RPMI8226 (cell line): ENCODE measurements at regions not wholly inside any gene's neighbourhood (a gene's known extent, or its start where the extent isn't known, plus 50 kb on each side); places are given as distances from the start of the nearest gene placed in this dataset.

Experiments used
- DNase-seq: peaks from one replicate; pipeline ENCODE4 v3.0.0-alpha.2; 2015

DNA sequence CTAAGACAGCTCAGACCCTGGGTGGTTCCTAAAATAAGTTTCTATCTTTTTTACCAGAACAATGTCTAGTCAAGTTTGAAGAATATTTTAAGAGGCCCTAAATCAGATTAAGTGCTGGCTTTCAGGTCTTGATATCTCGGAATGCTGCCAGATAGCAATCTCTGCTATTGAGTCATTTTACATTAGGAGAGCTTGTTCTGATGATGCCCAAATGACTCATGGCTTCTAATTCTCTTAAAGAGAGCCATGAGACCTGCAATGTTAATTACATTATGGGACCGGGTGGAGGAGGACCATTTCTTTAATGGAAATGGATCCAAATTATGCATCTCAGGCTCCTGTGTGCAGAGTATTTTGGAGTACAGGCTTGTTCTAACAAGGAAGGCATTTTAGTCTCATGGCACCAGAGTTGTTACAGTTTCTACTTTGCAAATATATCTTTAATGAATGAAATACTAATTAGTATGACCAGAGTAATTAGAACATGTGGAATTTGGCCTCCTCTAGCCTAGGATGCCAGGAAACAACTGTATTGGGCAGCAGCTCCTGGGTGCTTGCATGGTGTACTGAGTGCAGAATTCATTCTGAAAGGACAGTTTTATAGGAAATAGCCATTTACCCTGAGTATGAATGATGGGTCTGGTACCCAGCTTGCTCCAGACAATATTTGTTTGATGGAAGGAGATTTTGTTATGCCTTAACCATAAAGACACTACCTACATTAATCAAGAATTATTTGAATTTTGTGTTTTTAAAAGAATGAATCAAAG lies 94.0 kb upstream of the SULT1C3 start:
- DNase-seq: no peak

DNA sequence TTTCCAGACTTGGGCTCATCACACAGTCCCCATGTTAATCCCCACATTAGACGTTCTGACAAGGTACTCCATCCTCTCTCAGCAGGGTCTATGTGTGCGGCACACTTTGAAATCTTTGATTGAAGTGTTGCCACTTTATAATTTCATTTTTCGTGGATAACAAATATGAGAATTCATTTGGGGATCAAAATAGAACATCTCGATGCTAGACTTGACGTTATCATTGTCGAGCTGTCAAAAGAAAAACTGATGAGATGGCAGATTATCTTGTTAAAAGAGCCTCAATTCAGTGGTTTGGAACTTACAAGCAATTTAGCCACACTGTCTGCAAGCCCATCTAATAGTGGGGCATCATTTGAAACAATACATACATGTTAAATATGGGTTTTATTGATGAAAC lies 91.2 kb upstream of the SULT1C3 start:
- DNase-seq: no peak

DNA sequence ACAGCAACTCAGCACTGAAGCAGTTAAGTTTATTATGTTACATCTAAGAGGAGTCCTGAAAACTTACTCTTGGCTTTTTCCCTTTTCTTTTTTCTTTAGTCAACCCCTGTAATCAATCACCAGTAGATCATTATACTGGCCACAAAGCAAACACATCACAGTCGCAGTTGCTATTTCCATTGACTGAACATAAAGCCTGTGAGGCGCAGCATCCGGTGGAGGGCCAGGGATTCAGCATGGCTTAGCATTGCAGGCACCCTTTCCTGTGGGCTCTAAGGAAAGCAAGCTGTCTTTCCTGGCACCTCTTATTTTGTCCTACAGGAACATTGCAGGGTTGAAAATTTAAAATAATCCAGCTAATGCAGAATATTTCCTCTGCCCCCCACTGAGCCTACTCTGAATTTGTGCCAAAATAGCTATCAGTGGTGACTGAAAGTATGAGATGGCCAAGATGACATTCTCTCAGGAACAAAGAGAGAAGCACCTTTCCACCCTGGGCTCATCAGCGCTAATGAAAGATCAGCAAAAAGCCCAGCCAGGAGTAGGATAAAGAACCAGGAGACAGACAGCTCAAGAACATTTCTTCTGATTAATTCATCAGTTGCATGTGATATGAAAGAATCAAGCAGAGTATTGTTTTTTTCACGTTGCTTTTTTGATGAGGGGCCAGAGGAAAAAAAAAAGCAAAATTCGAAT lies 85.3 kb upstream of the SULT1C3 start:
- no peak for DNase-seq

DNA sequence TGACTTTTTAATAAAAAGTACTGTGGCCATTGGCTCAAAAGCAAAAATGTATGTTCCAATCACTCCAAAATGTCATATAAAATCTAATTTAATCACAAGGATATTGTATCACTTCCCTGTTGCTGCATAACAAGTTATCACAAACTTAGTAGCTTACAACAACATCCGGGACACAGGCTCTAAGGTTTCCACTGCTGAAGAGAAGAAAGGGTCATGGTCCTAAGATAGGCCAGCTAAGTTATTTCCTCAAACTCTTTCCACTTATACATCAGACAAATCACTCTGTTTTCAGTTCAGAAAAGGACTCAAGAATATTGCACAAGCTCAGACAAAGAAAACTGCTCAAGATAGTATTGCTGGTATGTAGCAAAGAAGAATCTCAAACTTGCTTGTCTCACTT lies 78.5 kb upstream of the SULT1C3 start:
- DNase-seq: no peak

DNA sequence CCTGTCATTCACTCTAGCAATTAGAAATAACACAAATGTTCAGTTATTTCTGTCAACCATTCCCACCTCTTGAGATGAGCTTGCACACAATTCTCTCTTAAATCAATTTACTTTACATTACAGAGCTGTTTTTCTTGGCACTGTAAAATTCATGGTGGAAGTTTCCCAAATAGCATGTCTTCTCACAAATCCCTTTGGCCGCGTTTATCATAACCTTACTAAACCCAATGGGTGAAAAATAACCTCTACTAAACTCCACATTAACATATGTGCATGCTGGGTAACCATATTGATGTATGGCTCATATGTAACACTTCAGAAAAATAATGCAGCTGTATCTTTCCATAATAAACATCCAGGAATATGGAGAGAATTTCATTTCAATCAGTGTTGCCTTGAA lies 75.5 kb upstream of the SULT1C3 start:
- no peak for DNase-seq

DNA sequence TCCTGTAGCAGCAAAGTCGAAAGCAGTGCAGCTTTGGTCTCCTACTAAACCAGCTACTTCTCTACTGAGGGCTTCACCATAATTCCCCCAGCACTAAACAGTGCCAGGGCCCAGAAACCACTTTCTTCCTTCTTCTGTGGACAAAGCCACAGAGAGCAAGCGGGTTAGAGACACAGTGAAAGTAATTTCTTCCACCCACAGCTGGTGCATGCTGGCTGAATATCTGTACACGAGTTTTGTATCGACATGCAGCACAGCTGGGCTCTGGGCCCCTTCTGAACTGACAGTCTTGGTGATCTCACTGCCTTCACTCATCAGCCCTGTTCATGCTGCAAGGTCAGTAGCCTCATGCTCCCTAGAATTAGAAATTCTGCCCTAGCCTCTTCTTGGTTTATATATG lies 74.0 kb upstream of the SULT1C3 start:
- no peak for DNase-seq

DNA sequence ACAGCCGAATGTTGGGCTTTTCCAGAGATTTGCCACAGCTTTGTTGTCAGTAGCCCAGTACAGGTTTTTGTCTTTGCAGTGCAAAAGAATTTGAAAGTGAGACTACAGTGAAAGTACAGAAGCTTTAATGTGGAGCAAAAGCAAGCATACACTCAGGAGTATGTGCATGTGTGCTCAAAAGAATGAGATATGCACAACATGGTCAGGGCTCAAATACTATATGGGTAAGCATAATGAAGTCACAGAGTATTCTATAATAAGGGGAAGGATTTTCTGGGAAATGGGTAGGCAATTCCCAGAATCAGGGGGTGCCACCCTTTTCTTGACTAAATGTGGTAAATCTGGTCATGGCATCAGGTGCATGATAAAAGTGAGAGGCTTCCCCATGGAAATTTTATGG lies 72.1 kb upstream of the SULT1C3 start:
- no peak for DNase-seq

DNA sequence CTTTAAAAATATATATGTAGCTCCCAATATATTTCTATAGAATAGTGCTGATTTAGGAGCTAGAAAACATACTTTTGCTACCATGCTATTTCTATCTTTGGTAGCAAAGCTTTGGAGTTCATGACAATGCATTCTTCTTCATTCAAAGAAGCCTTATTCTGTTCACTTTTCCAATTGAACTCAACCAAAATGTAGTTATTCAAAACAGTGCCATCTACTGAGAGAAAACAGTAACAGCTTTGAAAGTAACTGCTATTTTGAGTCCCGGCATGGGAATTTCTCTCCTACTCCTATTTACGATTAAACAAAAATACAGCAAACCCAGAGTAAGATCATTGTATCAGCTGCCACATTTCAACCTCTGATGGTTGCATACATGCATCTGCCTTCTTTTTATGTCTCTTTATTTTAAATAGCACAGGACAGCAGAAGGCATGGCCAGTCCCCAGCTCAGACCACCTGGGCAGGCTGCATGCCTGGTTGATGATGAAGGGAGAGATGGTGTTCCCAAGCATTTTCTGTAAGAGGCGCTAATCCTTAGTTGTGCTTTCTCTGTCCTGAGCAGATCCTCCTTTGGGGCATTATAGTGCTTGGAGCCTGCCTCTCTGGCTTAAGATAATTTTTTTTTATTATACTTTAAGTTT lies 69.7 kb upstream of the SULT1C3 start:
- DNase-seq: peak; percentile 12

DNA sequence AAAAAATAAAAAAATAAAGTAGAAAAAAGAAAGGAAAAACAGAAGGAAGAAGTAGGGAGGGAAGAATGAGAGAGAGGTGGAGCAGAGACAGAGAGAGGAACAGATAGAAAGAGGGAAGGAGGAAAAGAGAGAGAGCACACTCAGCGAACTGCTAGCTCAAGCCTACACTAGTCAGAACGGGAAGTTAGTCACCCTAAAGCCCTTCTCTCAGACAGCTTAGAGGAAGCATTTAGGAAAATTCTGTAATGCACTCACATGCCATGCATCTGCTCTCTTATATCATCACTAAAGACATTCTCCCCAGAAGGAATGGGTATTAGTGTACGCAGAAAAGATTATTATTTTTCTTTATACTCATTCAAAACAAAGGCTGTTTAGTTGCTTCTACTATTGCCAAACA lies 68.1 kb upstream of the SULT1C3 start:
- DNase-seq: no peak

GRCh38 chr2:108182489-108182888 lies 57.3 kb upstream of the SULT1C3 start:
- peak; percentile 15 for DNase-seq

DNA sequence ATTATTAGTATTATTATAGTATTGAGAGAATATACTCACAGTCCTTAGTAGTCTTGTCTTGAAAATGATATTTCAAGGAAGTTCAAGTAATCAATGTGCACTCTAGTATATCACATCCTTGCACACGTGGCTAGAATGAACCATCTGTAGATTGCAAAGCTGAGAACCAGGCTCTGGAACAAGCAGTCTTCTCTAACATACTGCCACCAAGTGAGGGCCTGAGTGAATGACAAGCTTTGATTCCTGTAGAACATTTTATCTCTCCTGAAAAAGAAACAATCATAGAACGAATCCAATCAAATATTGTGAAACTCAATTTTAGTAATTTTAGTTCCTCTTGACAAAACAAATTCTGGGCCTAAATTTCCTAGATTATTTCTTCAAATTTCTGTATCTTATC lies 55.3 kb upstream of the SULT1C3 start:
- peak; percentile 22 for DNase-seq

GRCh38 chr2:108189316-108189715 lies 50.5 kb upstream of the SULT1C3 start:
- DNase-seq: no peak
